Karpas-422 (cell line): ENCODE measurements at regions not wholly inside any gene's neighbourhood (a gene's known extent, or its start where the extent isn't known, plus 50 kb on each side); places are given as distances from the start of the nearest gene placed in this dataset.
A peak's percentile ranks its signal among the peaks of the same experiment; 100 is the strongest.

Source experiments
- DNase-seq: peaks from one replicate; pipeline ENCODE4 v3.0.0-alpha.2; 2015
- H2AFZ ChIP-seq: fragments of 200-600 bp; sonication (generic); 2 replicates; pipeline ENCODE4 v1.6.1; 2014; ENCODE audit warnings: antibody characterized with exemption, low read length, mixed read lengths
- H3K27ac ChIP-seq: fragments of 200-600 bp; sonication (generic); 2 replicates; pipeline ENCODE4 v1.5.1; 2014; ENCODE audit warnings: mild to moderate bottlenecking, low read length, moderate library complexity
- H3K27me3 ChIP-seq: fragments of 200-600 bp; sonication (generic); 2 replicates; pipeline ENCODE4 v1.6.1; 2014; ENCODE audit warnings: low read length, mixed read lengths
- H3K36me3 ChIP-seq: fragments of 200-600 bp; sonication (generic); 2 replicates; pipeline ENCODE4 v1.6.1; 2014; ENCODE audit warnings: low read length, mixed read lengths; ENCODE audit not compliant: insufficient read depth
- H3K4me1 ChIP-seq: fragments of 200-600 bp; sonication (generic); 2 replicates; pipeline ENCODE4 v1.6.1; 2014; ENCODE audit warnings: mild to moderate bottlenecking, low read length, mixed read lengths
- H3K4me2 ChIP-seq: fragments of 200-600 bp; sonication (generic); 2 replicates; pipeline ENCODE4 v1.6.1; 2014; ENCODE audit warnings: low read length, low read depth, mild to moderate bottlenecking; ENCODE audit not compliant: poor library complexity, severe bottlenecking
- H3K4me3 ChIP-seq: fragments of 200-600 bp; sonication (generic); 2 replicates; pipeline ENCODE4 v1.5.1; 2014; ENCODE audit warnings: mild to moderate bottlenecking, antibody characterized with exemption, low read length, mixed read lengths
- H3K79me2 ChIP-seq: fragments of 200-600 bp; sonication (generic); 2 replicates; pipeline ENCODE4 v1.6.1; 2014; ENCODE audit warnings: mild to moderate bottlenecking, low read length, mixed read lengths
- H3K9ac ChIP-seq: fragments of 200-600 bp; sonication (generic); 2 replicates; pipeline ENCODE4 v1.6.0; 2014; ENCODE audit warnings: low read length
- H3K9me2 ChIP-seq: fragments of 200-600 bp; sonication (generic), shearing (Covaris generic); replicated peaks from 2 replicates; pipeline ENCODE4 v1.6.0; 2014; ENCODE audit warnings: mild to moderate bottlenecking, low read length, moderate library complexity; ENCODE audit not compliant: insufficient read depth
- H3K9me3 ChIP-seq: fragments of 300-700, 200-600 bp; sonication (generic); 2 replicates; pipeline ENCODE4 v1.6.1; 2014; ENCODE audit warnings: low read length, mixed read lengths
- H4K20me1 ChIP-seq: fragments of 200-600 bp; sonication (generic); 2 replicates; pipeline ENCODE4 v1.6.1; 2014; ENCODE audit warnings: mild to moderate bottlenecking, antibody characterized with exemption, low read length, low read depth; ENCODE audit not compliant: insufficient read depth

DNA sequence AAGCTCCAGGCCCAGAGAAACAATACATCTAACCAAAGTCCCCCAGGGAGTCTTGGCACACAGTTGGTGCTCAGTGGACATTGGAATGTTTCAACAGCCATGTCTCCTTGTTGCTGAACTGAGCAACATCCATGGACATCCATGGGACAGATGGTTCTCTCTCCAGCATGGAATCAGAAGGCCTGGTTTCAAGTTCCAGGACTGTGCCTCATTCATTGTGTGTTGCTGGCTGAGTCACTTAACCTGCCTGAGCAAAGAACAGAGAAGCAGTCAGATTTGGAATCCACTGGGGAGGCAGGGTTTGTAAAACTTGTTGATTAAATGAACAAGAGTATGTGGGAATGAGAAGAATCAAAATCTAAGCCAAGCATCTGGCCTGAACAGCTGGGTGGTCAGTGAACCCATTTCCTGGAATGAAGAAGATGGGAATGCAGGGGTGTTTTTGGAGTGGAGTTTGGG lies 147.9 kb downstream of the CHIC2 start:
- H3K4me3 ChIP-seq: no peak overlapping the region
- H3K36me3 ChIP-seq: no peaks in the 10 kb centered on the region
- H3K27me3 ChIP-seq: no peaks in the 10 kb centered on the region
- H3K4me2 ChIP-seq: no peak overlapping the region
- H3K27ac ChIP-seq: no peak overlapping the region
- no peak overlapping the region for H2AFZ ChIP-seq
- no peaks in the 10 kb centered on the region for H4K20me1 ChIP-seq
- no peaks in the 10 kb centered on the region for H3K9me2 ChIP-seq
- H3K9ac ChIP-seq: no peak overlapping the region
- no peaks in the 10 kb centered on the region for H3K79me2 ChIP-seq
- peaks cover 13% of the 10 kb centered on the region for H3K4me1 ChIP-seq
- no peaks in the 10 kb centered on the region for H3K9me3 ChIP-seq
- DNase-seq: no peak

DNA sequence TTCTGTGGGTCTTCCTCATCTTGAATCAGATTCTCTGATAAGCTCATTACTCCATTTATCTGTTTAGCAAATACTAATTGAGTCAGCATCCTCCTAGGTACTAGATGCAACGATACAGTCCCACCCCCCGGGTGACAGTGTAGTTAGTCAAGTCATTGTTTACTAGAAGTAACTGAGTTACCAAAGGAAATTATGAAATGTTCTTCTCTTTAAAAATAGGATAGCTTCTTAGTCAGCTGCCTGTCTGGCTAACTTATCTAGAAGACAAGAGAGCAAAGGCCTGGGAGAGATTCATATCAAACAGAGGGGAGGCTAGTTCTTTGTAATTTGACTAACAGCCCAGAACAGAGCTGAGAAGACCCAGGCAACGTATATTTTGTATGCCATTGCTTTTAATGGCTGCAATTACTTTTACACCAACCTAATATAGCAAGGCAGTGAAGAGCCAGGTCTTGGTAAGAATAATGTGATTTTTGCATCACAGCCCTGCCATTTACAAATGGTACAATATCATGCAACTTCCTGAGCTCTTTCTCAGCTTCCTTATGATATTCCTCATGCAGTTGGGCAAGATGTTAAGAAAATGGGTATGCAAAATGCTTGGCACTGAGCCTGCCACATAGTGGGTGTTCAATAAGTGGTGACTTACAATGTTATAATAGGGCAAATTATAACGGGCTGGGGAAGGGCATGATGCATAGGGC lies 149.9 kb downstream of the CHIC2 start:
- DNase-seq: no peak
- H3K36me3 ChIP-seq: no peaks in the 10 kb centered on the region
- no peaks in the 10 kb centered on the region for H3K27me3 ChIP-seq
- H3K9ac ChIP-seq: no peak overlapping the region
- no peak overlapping the region for H3K4me3 ChIP-seq
- no peaks in the 10 kb centered on the region for H3K9me3 ChIP-seq
- no peaks in the 10 kb centered on the region for H3K9me2 ChIP-seq
- no peak overlapping the region for H3K4me2 ChIP-seq
- H4K20me1 ChIP-seq: no peaks in the 10 kb centered on the region
- H3K79me2 ChIP-seq: no peaks in the 10 kb centered on the region
- H2AFZ ChIP-seq: no peak overlapping the region
- H3K27ac ChIP-seq: no peak overlapping the region
- H3K4me1 ChIP-seq: peaks cover 8% of the 10 kb centered on the region

DNA sequence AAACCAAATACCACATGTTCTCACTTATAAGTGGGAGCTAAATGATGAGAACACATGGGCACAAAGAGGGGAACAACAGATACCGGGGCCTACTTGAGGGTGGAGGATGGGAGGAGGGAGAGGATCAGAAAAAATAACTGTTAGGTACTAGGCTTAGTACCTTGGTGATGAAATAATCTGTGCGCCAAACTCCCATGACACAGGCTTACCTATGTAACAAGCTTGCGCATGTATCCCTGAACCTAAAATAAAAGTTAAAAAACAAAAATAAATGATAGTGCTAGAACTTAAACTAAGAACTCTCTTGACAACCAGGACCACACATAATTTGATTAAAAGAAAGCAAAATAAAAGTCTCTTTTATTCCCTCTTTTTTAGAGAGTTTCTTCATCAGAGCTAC lies 150.6 kb downstream of the CHIC2 start:
- no peaks in the 10 kb centered on the region for H3K27me3 ChIP-seq
- no peaks in the 10 kb centered on the region for H4K20me1 ChIP-seq
- no peak for DNase-seq
- no peak overlapping the region for H3K4me2 ChIP-seq
- H3K27ac ChIP-seq: no peak overlapping the region
- peaks cover 13% of the 10 kb centered on the region for H3K4me1 ChIP-seq
- H3K79me2 ChIP-seq: no peaks in the 10 kb centered on the region
- no peak overlapping the region for H2AFZ ChIP-seq
- H3K9me3 ChIP-seq: no peaks in the 10 kb centered on the region
- no peaks in the 10 kb centered on the region for H3K9me2 ChIP-seq
- no peak overlapping the region for H3K9ac ChIP-seq
- H3K36me3 ChIP-seq: no peaks in the 10 kb centered on the region
- no peak overlapping the region for H3K4me3 ChIP-seq

DNA sequence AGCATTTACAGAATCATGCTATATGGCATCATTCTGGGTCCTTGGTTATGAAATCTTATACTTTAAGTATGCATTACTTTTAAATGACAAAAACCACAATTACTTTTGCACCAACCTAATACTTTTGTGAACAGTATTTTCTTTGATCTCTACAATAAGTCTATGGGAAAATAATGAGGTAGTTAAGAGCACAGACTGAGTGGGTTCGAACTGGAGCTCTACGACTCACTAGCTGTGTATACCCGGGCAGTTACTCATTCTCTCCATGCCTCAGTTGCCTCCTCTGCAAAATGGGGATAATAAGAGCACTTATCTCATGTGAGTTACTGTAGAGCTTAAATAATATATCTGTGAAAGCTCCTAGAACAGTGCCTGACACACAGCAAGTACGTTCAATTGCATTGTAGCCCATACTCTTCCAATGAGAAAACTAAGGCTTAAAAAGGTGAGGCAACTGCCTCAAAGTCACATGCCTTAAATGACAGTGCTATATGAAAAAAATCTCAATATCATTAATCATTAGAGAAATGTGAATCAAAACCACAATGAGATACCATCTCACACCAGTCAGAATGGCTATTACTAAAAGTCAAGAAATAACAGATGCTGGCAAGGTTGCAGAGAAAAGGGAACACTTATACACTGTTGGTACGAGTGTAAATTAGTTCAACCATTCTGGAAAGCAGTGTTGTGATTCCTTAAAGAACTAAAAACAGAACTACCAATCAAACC lies 151.5 kb downstream of the CHIC2 start:
- Histone ChIP-seq H3K4me1 (peaks cover 22% of the 10 kb centered on the region), H3K27ac (no peak overlapping the region), H3K9me3 (no peaks in the 10 kb centered on the region), H4K20me1 (no peaks in the 10 kb centered on the region), H3K9me2 (no peaks in the 10 kb centered on the region), H3K79me2 (no peaks in the 10 kb centered on the region), H3K27me3 (no peaks in the 10 kb centered on the region), H3K4me2 (no peak overlapping the region), H2AFZ (no peak overlapping the region), H3K9ac (no peak overlapping the region), H3K4me3 (no peak overlapping the region), H3K36me3 (no peaks in the 10 kb centered on the region)
- no peak for DNase-seq

DNA sequence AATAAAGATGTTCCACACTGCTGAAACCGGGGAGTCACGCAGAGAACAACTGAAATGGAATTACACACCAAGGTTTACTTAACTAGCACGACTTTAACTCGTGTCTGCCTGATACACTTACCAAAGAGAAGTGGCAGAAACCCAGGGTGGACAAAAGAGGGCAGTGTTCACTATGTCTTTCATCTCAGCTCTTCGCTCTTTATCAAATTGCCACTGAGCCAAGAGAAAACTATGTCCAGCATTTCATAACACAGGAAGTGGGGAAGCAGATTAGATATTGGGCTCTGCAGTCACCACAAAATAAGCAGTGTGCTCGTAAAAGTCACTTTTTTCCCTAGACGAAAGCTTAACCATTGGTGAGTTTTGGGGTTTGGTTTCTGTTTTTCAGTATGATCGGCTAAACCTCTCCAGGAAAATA lies 155.7 kb downstream of the CHIC2 start:
- Histone ChIP-seq H4K20me1 (no peaks in the 10 kb centered on the region), H3K79me2 (no peaks in the 10 kb centered on the region), H3K36me3 (no peaks in the 10 kb centered on the region), H3K4me3 (0 out of 2 replicates have a peak overlapping the region, but pooled peaks have one; percentile 35), H3K27ac (no peak overlapping the region), H3K4me1 (peaks cover 34% of the 10 kb centered on the region), H3K9me3 (no peaks in the 10 kb centered on the region), H3K4me2 (peak overlapping the region; percentile 64), H3K9me2 (no peaks in the 10 kb centered on the region), H2AFZ (no peak overlapping the region), H3K27me3 (no peaks in the 10 kb centered on the region), H3K9ac (peak overlapping the region; percentile 36)
- DNase-seq: peak; percentile 84

DNA sequence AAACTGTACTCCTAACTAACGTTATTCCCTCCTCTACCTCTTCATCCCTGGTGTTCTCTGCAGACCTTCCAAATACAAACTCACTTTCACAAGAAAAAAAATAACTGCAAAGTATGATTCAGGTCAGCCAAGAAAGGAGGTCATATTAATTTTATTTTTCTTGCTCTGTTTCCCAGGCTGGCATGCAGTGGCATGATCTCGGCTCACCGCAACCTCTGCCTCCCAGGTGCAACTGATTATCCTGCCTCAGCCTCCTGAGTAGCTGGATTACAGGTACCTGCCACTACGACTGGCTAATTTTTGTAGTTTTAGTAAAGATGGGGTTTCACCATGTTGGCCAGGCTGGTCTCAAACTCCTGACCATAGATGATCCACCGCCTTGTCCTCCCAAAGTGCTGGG lies 156.6 kb downstream of the CHIC2 start:
- Histone ChIP-seq H3K36me3 (no peaks in the 10 kb centered on the region), H3K4me1 (peaks cover 34% of the 10 kb centered on the region), H3K4me3 (no peak overlapping the region), H3K9me2 (no peaks in the 10 kb centered on the region), H2AFZ (no peak overlapping the region), H3K4me2 (no peak overlapping the region), H4K20me1 (no peaks in the 10 kb centered on the region), H3K9me3 (no peaks in the 10 kb centered on the region), H3K9ac (no peak overlapping the region), H3K79me2 (no peaks in the 10 kb centered on the region), H3K27me3 (no peaks in the 10 kb centered on the region), H3K27ac (no peak overlapping the region)
- DNase-seq: no peak

DNA sequence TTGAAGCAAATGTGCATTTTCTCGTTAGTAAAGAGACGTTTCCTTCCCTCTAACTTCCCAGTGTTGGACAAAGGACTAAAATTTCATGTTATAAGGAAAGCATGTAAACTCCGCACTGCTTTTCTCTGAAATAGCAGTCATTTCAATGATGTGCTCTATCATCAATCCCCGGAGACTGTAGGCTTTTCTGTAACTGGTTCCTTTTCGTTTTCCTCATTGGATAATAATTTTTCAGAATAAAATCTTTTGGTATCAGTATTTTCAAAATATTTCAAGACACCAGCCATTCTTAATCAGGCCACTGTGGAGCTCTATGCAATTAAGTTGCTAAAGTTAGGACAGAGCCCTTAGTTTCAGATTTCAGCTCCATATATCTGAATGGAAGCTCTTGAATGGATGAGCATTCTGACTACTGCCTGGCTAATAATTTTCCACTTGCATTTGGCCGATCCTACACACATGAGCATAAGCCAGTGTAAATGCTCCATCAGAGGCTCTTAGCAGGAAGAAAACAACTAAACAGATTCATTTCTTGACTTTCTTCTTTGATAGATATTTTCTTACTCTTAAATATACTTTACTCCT lies 157.7 kb downstream of the CHIC2 start:
- H3K4me2 ChIP-seq: peak overlapping the region; percentile 78
- H3K9me3 ChIP-seq: no peaks in the 10 kb centered on the region

DNA sequence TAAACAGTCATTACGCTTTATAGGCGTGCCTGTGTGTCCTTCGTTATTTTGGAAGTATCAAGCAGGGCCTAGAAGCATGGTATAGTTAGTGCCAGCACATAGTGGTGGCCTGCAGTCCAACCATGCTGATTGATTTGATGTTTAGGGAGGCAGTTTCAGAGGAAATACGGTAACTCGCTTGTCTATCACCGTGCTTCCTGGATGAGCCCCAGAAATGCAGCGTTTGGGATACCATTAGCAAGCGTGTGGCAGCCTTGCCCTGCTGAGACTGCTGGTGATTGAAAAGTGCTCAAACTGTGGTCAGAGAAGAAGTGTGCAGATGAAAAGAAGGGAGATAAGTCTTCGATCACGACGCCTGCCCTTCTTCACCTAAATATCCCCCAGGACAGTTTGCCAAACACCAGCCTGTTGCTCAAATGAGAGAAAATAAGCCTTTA lies 158.4 kb downstream of the CHIC2 start:
- Histone ChIP-seq H3K36me3 (no peaks in the 10 kb centered on the region), H3K79me2 (no peaks in the 10 kb centered on the region), H2AFZ (peak overlapping the region; percentile 74; the same call in 1 of the 2 replicates), H3K27ac (no peak overlapping the region), H3K4me1 (peaks cover 34% of the 10 kb centered on the region), H3K27me3 (no peaks in the 10 kb centered on the region), H3K4me3 (peak overlapping the region; percentile 60), H3K9me2 (no peaks in the 10 kb centered on the region), H3K4me2 (peak overlapping the region; percentile 78), H4K20me1 (no peaks in the 10 kb centered on the region), H3K9ac (peak overlapping the region; percentile 51), H3K9me3 (no peaks in the 10 kb centered on the region)
- DNase-seq: peak; percentile 76

More for the DNA sequence above, 157.7 kb downstream of the CHIC2 start:
- Histone ChIP-seq H2AFZ (peak overlapping the region; percentile 74; the same call in 1 of the 2 replicates), H3K27ac (no peak overlapping the region), H3K36me3 (no peaks in the 10 kb centered on the region), H3K4me3 (peak overlapping the region; percentile 60), H4K20me1 (no peaks in the 10 kb centered on the region), H3K4me1 (peaks cover 34% of the 10 kb centered on the region), H3K27me3 (no peaks in the 10 kb centered on the region), H3K79me2 (no peaks in the 10 kb centered on the region), H3K9me2 (no peaks in the 10 kb centered on the region), H3K9ac (peak overlapping the region; percentile 51)
- DNase-seq: peak; percentile 47
